ENCODE measurements at regions not wholly inside any gene's neighbourhood (a gene's known extent, or its start where the extent isn't known, plus 50 kb on each side); places are given as distances from the start of the nearest gene placed in this dataset.
"Not testable (repeated sequence)": the region's sequence is repeated elsewhere in the genome, so short reads cannot be mapped to it uniquely, and the experiment has no call there.

DNA sequence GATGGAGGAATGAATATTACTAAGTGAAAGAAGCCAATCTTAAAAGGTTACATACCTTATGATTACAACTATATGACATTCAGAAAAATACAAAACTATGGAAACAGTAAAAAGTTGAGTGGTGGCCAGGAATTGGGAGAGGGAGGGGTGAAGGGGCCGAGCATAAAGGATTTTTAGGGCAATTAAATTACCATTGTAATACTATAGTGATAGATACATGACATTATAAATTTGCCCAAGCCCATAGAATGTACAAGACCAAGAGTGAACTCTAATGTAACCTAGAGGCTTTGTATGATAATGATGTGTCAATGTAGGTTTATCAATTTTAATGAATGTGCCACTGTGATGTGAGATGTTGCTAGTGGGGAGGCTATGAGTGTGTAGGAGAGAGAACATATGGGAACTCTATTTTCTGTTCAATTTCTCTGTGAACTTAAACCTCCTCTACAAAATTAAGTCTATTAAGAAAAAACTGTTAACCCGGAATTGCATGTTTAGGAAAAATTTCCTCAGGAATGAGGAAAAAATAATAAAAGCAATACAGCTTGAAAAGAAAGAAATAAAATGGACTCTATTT is 541.9 kb upstream of the UBE2E2 start:
- FAIRE-seq (no peak), DNase-seq (ENCODE audit: low spot score) (no peak)

DNA sequence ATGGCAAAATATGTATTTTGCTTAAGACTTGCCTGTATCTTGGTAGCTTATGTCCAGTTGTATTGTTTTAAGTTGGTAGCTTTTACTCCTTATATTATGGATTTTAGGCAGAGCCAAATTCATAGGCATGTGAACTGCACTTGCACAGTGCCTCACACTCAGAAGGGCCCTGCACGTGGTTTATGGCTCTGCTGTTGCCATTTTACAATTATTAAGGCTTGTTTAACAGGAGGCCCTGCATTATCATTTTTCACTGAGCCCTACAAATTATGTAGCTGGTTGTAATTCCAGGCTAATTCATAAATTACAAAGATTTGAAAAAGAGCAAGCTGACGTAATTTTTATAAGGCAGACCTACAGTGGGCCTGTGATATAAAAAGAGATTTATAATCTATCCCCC is 537.6 kb upstream of the UBE2E2 start:
- no peak for DNase-seq (ENCODE audit: low spot score)
- no peak for FAIRE-seq

DNA sequence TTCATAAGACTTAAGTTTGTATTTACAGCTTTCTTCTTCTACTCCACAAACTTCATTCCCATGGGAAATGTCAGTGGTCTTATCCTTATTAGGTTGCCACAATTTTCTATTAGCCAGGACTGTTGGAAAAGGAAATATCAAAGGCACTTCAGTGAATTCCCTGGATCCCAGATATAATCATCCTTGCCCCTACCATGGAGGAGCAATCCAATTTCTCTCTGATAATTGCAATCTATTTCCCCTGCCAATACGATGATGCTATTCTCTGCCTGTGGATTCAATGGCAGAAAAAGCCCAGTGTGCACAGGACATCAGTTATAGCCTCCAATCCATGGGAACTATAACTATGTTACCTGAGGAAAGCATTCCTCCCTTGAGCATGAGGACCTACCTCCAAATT is 536.4 kb upstream of the UBE2E2 start:
- FAIRE-seq = no peak
- DNase-seq (ENCODE audit: low spot score) = no peak

DNA sequence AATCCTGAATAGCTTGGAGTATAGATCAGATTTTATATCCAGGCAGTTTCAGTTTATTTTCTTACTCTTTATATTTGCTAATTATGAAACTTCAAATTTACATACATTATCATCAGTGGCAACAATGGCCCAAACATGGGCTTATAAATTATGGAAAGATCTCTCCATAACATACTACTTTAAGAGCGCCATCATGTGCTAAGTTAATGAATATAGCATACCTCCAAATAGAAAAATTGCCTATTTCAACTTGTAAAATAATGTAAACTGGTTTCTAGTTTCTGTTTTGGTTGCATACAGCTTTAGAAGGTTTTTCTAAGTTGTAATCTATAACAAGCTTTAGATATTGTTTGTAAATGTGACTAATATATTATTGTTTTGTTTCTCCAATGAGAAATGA is 531.3 kb upstream of the UBE2E2 start:
- FAIRE-seq = no peak

DNA sequence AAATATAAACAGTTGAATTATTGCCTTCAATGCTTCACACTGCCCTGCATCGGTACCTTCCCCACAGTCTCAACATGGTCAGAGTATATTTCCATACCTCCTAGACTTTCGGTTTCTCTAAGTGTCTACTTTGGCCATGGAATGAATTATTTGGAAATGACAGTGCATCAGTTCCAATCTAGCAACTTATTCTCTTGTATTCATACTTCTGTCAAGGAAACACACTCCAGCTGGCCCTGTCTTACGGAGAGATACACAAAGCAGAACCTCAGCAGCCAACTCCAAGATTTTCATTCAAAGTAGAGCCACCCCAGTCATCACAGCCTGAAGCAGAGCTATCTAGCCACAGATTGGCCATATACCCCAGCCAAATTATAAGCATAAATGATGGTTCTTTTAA is 518.4 kb upstream of the UBE2E2 start:
- DNase-seq (ENCODE audit: low spot score) (no peak), FAIRE-seq (no peak)

More for the DNA sequence above, 531.3 kb upstream of the UBE2E2 start:
- DNase-seq (ENCODE audit: low spot score) = no peak

DNA sequence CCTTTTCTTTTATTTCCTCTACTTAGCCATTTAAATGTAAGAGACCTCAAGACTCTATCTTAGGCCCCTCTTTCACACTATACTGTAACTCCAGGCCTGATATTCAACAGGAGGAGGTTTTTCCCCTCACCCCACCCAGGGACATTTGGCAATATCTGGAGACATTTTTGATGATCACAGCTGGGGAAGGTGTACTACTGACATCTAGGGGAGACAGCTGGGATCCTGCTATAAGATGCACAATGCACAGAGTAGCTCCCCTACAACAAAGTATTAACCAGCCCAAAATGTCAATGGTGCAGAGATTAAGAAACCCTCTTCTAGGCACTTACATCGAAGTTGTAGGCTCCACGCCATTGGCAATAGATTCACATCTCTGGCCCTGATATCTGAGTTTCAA is 517.5 kb upstream of the UBE2E2 start:
- FAIRE-seq (no peak), DNase-seq (ENCODE audit: low spot score) (peak; percentile 27)

DNA sequence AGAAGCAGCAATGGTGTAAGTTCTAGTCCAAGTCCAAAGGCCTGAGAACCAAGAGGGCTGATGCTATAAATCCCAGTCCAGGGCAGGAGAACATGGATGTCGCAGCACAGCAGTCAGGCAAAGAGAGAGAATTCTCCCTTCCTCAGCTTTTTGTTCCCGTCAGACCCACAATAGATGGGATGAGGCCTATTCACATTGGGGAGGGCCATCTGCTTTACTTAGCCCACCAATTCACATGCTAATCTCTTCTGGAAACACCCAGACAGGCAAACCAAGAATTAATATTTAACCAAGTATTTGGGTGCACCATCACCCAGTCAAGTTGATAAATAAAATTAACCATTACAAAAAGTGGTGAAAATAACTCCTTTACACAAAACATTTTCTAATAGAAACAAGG is 511.7 kb upstream of the UBE2E2 start:
- FAIRE-seq = no peak

DNA sequence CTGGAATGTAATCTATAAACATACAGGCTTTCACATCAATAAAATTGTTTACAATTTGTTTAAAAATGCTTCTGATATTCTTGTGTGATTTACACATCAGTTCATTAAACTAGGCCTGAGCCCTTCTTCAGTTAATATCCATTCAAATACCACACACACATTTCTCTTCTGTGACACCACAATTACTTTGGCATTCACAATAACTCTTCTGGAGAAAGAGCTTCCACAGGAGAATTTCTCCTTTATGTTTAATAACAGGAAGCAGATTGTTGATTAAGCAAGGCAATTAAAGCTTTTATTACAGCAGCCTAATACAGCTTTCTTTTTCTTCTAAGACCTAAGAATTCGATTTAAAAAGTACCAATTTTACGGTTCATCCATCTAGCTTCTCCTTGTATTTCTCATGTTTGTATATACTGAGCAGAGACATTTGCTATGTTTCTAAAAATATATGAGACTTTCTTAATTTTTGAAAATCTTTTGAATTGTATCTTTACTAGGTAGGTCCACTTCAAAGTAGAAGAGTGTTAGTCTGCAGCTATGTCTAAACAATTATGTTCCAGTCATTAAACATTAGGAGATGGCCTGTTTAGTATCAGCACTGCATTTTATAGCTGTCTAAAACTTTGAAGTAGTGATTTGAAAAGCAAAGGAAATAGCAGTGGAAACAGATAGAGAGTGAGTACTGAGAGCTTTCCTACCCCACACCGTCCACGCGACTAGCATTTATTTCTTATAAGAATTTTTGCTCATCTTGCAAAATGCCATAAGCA is 511.1 kb upstream of the UBE2E2 start:
- no peak for FAIRE-seq
- no peak for DNase-seq (ENCODE audit: low spot score)

More for the DNA sequence above, 511.7 kb upstream of the UBE2E2 start:
- DNase-seq (ENCODE audit: low spot score) = no peak

DNA sequence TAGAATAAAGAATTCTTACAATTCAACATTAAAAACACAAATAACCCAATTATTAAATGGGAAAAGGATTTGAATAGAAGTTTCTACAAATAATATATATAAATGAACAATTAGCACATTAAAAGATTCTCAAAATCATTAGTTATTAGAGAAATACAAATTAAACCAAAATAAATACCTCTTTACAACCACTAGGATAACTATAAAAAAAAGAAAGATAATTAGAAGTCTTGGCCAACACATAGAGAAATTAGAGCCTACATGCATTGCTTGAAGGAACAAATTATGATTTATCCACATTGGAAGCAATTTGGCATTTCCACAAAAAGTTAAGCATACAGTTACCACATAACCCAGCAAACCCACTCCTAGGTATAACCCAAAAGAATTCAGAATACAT is 502.3 kb upstream of the UBE2E2 start:
- DNase-seq (ENCODE audit: low spot score) (no peak), FAIRE-seq (no peak)

DNA sequence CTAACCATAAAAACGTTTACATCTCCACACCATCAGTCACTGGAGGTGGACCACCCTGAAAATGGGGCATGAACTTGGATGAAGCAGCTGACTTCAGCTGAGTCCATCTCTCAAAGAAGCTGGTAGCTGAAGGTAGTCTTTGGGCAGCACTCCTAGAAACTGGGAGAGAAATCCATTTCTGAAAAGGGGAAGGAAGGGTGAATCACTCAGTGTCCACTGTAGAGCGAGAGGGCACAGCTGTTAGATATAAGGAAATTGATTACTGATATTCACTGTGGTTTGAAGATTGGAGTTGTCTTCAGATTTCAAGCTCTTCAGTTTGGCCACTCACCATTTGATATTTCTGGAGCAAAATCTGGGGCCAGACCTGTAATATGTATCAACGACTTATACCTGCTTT is 499.0 kb upstream of the UBE2E2 start:
- DNase-seq (ENCODE audit: low spot score) (no peak), FAIRE-seq (no peak)

DNA sequence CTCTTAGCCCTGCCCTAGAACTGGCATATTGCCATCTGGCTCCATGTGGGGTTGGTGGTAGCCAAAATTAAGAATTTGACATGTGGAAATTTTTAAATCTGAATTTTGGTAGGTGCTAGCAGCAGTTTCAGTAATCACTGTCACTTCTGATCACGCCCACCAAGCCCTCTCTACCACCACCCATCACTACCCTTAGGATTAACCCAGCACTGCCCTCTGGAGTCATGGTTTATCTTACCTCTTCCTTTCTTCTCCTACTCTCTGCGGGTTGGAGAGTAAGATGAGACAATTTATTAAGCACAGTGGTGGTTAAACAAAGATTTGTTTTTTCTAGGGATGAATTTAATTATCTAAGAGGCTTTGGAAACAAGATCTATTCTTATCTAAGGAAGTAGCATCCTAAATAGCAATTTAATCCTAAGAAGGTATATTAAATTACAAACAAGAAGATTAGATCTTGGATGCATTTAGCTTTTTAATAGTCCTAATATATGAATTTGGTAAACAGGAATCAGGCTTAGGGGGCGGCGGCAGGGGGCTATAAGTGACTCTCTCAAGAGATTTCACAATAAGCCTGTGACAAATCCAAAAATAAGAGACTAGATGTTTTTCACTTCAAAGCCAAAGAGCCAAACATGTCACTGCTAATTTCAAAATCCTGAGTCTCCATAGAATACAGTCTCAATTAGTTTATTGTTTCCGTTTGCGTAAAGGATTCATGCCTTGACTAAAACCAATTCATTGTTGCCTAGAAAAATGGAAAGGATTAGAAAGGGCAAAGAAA is 498.4 kb upstream of the UBE2E2 start:
- DNase-seq (ENCODE audit: low spot score) = no peak
- no peak for FAIRE-seq

DNA sequence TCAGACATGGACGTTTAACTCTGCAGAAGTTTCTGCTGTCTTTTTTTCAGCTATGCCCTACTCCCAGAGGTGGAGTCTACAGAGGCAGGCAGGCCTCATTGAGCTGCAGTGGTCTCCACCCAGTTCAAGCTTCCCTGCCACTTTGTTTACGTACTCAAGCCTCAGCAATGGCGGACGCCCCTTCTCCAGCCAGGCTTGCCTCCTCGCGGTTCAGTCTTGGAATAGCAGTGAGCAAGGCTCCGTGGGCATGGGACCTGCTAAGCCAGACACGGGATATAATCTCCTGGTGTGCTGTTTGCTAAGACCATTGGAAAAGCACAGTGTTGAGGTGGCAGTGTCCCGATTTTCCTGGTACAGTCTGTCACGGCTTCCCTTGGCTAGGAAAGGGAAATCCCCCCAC is 496.2 kb upstream of the UBE2E2 start:
- FAIRE-seq = not testable (repeated sequence)

DNA sequence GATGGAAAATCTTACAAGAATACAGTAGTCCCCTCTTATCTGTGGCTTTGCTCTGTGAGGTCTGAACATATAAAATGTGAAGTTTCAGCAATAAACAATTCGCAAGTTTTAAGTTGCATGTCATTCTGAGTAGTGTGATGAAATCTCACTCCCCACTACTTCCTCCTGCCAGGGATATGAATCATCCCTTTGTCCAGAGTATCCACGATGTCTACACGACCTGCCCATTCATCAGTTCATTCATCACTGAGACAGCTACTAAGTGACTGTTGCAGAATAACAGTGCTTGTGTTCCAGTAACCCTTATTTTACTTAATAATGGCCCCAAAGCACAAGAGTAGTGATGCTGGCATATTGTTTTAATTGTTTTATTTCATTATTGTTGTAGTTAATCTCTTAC is 489.2 kb upstream of the UBE2E2 start:
- peak; percentile 91 for FAIRE-seq

More for the DNA sequence above, 496.2 kb upstream of the UBE2E2 start:
- not testable (repeated sequence) for DNase-seq (ENCODE audit: low spot score)

DNA sequence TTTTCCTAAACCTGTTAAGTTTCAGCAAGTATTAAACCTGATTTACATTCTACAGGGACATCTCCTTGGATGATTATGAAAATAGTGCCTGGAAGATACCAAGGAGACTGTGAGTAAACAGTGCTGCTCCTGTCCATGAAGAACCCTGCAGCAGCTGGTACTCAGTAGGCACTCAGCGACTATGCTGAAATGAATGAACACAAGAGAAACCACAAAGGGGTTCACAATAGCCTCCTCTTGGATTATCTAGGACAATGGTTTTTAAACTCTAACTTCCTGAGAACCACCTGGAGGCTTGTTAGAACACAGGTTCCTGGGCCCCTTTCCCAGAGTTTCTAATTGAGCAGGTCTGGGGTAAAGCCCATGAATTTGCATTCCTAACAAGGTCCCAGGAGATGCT is 488.4 kb upstream of the UBE2E2 start:
- FAIRE-seq (no peak), DNase-seq (ENCODE audit: low spot score) (no peak)

More for the DNA sequence above, 489.2 kb upstream of the UBE2E2 start:
- DNase-seq (ENCODE audit: low spot score) = peak; percentile 70

DNA sequence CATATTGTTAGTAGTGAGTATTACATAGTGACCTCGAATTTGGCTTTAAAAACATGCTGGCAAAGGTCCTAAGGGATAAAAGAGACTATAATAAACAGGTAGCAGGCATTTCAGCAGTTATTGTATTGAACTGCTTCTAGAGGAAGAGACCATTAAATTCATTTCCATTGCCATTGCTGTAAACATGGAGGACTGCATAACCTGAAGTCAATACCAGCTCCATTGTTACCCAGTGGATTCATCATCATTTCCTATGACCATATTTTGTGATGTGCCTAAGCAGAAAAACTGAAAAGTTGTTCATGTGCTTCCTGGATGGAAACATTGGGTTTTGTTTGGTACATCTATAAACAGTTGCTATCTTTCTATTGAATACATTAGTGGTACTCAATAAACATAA is 482.5 kb upstream of the UBE2E2 start:
- DNase-seq (ENCODE audit: low spot score) = no peak
- FAIRE-seq = no peak

DNA sequence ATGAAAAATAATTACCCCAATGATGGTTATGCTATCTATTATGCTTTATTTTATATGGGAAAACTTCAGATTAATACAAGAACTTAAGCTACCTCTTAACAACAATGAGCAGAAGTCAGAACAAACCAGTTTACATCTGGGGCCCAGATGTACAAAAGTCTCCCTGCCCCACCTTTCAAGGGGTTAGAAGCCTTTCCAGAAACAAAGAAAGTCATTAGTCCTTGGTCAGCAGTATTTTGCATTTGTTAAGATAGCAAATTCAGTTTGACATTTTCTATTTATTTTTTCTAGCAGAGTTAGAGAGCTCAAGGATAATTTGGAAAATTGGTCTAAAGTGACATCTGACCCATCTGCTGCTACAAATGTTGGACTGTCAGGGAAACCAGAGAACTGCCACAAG is 478.7 kb upstream of the UBE2E2 start:
- FAIRE-seq = no peak
- no peak for DNase-seq (ENCODE audit: low spot score)

DNA sequence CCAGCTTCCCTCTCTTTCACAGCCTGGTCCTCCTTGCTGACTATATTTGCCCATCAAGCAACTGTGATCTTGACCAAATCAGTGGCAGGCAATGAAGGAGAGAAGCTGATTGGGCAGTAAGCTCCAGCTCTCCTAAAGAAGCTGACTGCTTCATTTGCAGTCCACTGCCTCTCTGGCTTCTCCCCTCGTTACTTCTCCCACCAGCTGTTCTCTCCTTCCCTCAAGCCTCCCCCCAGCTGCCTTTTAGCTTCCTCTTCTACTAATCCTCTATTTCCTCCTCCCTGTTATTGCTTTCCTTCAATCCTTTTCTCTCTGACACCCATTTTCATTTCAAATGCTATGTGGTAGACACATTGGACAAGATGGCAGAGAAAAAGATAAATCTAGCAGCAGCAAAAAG is 474.7 kb upstream of the UBE2E2 start:
- DNase-seq (ENCODE audit: low spot score) (no peak), FAIRE-seq (no peak)

DNA sequence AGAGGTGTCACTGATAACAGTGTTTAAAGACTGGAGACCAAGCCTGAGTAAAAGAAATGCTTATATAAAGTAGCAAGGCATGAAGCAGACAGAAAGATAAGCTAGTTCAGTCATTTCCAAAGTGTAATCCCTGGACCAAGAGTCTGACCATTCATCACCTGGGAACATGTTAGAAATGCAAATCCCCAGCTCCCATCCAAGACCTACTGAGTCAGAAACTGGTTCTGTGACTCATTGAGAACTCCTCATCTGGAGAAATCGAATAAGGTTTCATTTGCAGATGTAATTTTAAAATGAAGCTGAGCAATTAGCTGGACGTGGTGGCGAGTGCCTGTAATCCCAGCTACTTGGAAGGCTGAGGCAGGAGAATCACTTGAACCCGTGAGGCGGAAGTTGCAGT is 473.9 kb upstream of the UBE2E2 start:
- no peak for FAIRE-seq
- DNase-seq (ENCODE audit: low spot score) = no peak

DNA sequence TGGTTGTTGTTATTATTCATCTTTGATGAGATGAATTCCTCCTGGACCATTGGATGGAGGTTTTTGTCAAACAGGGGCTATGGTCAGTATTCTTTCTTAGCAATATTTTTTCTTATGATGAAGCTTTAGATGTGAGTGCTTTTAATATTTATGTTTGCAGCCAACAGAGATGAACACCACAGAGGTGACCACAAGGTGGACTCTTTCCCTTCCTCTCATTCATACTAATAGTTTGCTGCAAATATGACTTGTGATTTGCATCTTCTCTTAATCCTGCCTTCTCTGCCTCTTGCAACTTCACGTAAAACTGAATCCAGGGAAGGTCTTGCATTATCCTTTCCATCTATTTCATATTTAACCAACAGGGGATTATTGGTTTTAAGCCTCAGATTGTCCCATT is 473.1 kb upstream of the UBE2E2 start:
- FAIRE-seq = no peak
- peak; percentile 12 for DNase-seq (ENCODE audit: low spot score)

DNA sequence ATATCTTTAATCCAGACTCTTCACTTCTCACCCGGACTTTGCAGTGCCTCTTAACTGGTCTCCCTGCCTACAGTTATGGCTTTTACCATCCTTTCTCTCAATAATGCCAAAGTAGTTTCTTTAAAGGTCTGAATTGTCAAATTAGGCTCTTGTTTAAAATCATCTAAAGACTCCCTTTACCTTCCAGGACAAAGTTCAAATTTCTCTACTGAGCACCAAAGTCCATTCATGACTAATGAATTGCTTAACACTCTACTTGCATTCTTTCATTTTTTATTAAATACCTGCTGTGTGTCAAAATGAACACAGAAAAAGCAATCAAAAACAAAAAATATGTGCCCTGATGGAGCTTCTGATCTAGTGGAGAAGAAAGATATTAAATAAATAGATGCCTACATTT is 472.4 kb upstream of the UBE2E2 start:
- DNase-seq (ENCODE audit: low spot score) (no peak), FAIRE-seq (no peak)

DNA sequence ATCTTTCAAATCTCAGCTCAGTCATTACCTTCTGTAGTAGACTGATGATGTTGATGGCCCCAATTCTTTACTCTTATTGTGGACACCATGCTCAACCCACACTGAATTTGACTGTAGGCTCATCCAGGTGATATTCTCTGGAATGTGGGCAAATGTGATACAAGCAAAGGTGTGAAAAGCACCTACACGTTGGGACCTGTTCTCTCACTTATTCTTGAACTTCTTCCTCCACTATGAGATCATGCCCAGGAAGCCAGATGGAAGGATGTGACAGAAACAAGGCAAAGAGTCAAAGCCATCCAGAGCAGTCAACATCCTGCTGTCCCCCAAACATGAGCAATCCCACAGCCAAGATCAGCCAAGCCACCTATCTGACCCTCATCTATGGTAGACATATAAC is 471.2 kb upstream of the UBE2E2 start:
- DNase-seq (ENCODE audit: low spot score) = no peak
- FAIRE-seq = no peak

DNA sequence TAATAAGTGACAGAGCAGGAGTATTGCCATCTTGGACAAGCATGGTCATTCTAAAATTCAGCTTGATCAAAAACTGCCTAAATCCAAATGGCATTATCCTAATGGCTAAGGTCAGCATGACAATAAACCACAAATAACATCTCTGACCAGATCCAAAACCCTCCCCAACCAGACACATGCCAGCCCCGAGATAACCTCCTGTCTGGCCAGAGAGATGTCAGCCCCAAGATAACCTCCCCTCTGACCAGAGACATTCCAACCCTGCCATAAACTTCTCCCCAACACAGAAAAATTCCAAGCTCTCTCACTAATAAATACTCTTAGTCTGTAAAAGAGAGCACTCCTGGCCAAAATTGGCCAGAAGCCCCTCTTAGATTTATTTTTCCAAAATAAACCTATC is 470.5 kb upstream of the UBE2E2 start:
- no peak for FAIRE-seq
- no peak for DNase-seq (ENCODE audit: low spot score)

DNA sequence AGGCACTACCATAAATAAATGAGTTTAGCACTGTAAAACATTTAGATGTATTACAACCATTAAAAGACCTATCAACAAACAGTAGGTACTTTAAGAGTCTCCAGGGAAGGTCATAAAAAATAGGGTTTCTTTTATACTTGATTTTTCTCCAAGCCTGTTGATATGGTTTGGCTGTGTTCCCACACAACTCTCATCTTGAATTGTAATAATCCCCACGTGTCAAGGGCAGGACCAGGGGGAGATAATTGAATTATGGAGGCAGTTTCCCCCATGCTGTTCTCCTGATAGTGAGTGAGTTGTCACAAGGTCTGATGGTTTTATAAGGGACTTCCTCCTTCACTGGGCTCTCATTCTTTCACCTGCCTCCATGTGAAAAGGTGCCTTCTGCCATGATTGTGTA is 468.9 kb upstream of the UBE2E2 start:
- DNase-seq (ENCODE audit: low spot score) = no peak
- FAIRE-seq = no peak
